ENCODE measurements at regions not wholly inside any gene's neighbourhood (a gene's known extent, or its start where the extent isn't known, plus 50 kb on each side); places are given as distances from the start of the nearest gene placed in this dataset.

GRCh38 chr1:218526198-218526580, 181.1 kb downstream of the TGFB2 start:
- no peak for DNase-seq (ENCODE audit: low read depth)

GRCh38 chr1:218527737-218528136, 182.6 kb downstream of the TGFB2 start:
- DNase-seq (ENCODE audit: low read depth), result no peak

- no peak for DNase-seq (ENCODE audit: low read depth)
These were observed 184.6 kb downstream of the TGFB2 start for GRCh38 chr1:218529646-218530300.

- DNase-seq (ENCODE audit: low read depth), result no peak
These were observed 186.8 kb downstream of the TGFB2 start for GRCh38 chr1:218531936-218532335.

- no peak for DNase-seq (ENCODE audit: low read depth)
These were observed 191.3 kb downstream of the TGFB2 start for GRCh38 chr1:218536296-218536986.

GRCh38 chr1:218537122-218537913, 192.2 kb downstream of the TGFB2 start:
- DNase-seq (ENCODE audit: low read depth), result no peak

GRCh38 chr1:218538341-218538740, 193.2 kb downstream of the TGFB2 start:
- no peak for DNase-seq (ENCODE audit: low read depth)

GRCh38 chr1:218546314-218546713, 201.2 kb downstream of the TGFB2 start:
- no peak for DNase-seq (ENCODE audit: low read depth)

- no peak for DNase-seq (ENCODE audit: low read depth)
These were observed 203.0 kb downstream of the TGFB2 start for GRCh38 chr1:218547957-218548730.

GRCh38 chr1:218548764-218549163, 203.6 kb downstream of the TGFB2 start:
- DNase-seq (ENCODE audit: low read depth), result no peak

- no peak for DNase-seq (ENCODE audit: low read depth)
These were observed 208.1 kb downstream of the TGFB2 start for GRCh38 chr1:218553197-218553596.

GRCh38 chr1:218556016-218556415, 210.9 kb downstream of the TGFB2 start:
- DNase-seq (ENCODE audit: low read depth), result no peak

GRCh38 chr1:218557731-218558130, 212.6 kb downstream of the TGFB2 start:
- DNase-seq (ENCODE audit: low read depth), result no peak

GRCh38 chr1:218558271-218558810, 213.2 kb downstream of the TGFB2 start:
- no peak for DNase-seq (ENCODE audit: low read depth)

GRCh38 chr1:218565377-218565776, 220.2 kb downstream of the TGFB2 start:
- DNase-seq (ENCODE audit: low read depth), result no peak

- no peak for DNase-seq (ENCODE audit: low read depth)
These were observed 223.9 kb downstream of the TGFB2 start for GRCh38 chr1:218568962-218569550.

GRCh38 chr1:218570456-218570855, 225.3 kb downstream of the TGFB2 start:
- no peak for DNase-seq (ENCODE audit: low read depth)

- no peak for DNase-seq (ENCODE audit: low read depth)
These were observed 226.4 kb downstream of the TGFB2 start for GRCh38 chr1:218571491-218571890.

GRCh38 chr1:218572050-218572449, 226.9 kb downstream of the TGFB2 start:
- DNase-seq (ENCODE audit: low read depth), result no peak

- DNase-seq (ENCODE audit: low read depth), result no peak
These were observed 228.8 kb downstream of the TGFB2 start for GRCh38 chr1:218573925-218574324.

GRCh38 chr1:218575079-218575478, 229.9 kb downstream of the TGFB2 start:
- DNase-seq (ENCODE audit: low read depth), result no peak

GRCh38 chr1:218575856-218576255, 230.7 kb downstream of the TGFB2 start:
- no peak for DNase-seq (ENCODE audit: low read depth)

All from stimulated activated CD8-positive, alpha-beta memory T cell treated with anti-CD3 and anti-CD28 coated beads, Interleukin-12 subunit alpha, Interleukin-12 subunit beta, amount 100 ng/mL, for 1 hour (primary cell).